ENCODE measurements at regions not wholly inside any gene's neighbourhood (a gene's known extent, or its start where the extent isn't known, plus 50 kb on each side); places are given as distances from the start of the nearest gene placed in this dataset.

- Mint-ChIP-seq H3K27me3 (ENCODE audit: insufficient read depth) (no peaks in the 10 kb centered on the region), H3K4me1 (ENCODE audit: low read depth) (peaks cover 20% of the 10 kb centered on the region), H3K4me3 (no peak overlapping the region), H3K9me3 (no peaks in the 10 kb centered on the region), H3K36me3 (ENCODE audit: low read depth) (no peaks in the 10 kb centered on the region), H3K27ac (no peak overlapping the region)
- no peak for DNase-seq (ENCODE audit: low spot score)
- intact Hi-C loops (cut with micrococcal nuclease): no loop called here
Observed at GRCh38 chr7:17520941-17521340, 222.5 kb downstream of the AHR start.

GRCh38 chr7:17521437-17521836 is 223.0 kb downstream of the AHR start:
- no peaks in the 10 kb centered on the region for H3K36me3 Mint-ChIP-seq (ENCODE audit: low read depth)
- no peaks in the 10 kb centered on the region for H3K9me3 Mint-ChIP-seq
- peaks cover 20% of the 10 kb centered on the region for H3K4me1 Mint-ChIP-seq (ENCODE audit: low read depth)
- H3K27ac Mint-ChIP-seq: no peak overlapping the region
- DNase-seq (ENCODE audit: low spot score): no peak
- H3K4me3 Mint-ChIP-seq: no peak overlapping the region
- intact Hi-C loops (cut with micrococcal nuclease): no loop called here
- no peaks in the 10 kb centered on the region for H3K27me3 Mint-ChIP-seq (ENCODE audit: insufficient read depth)

- no peak for DNase-seq (ENCODE audit: low spot score)
- H3K36me3 Mint-ChIP-seq (ENCODE audit: low read depth): no peaks in the 10 kb centered on the region
- intact Hi-C loops (cut with micrococcal nuclease): no loop called here
- peaks cover 20% of the 10 kb centered on the region for H3K4me1 Mint-ChIP-seq (ENCODE audit: low read depth)
- H3K27me3 Mint-ChIP-seq (ENCODE audit: insufficient read depth): peaks cover under 1% of the 10 kb centered on the region
- H3K4me3 Mint-ChIP-seq: no peak overlapping the region
- no peak overlapping the region for H3K27ac Mint-ChIP-seq
- no peaks in the 10 kb centered on the region for H3K9me3 Mint-ChIP-seq
Observed at GRCh38 chr7:17523813-17524739, 225.6 kb downstream of the AHR start.

- no peak for DNase-seq (ENCODE audit: low spot score)
- intact Hi-C loops (cut with micrococcal nuclease): no loop called here
- peaks cover 3% of the 10 kb centered on the region for H3K27me3 Mint-ChIP-seq (ENCODE audit: insufficient read depth)
- H3K4me1 Mint-ChIP-seq (ENCODE audit: low read depth): peaks cover 20% of the 10 kb centered on the region
- H3K9me3 Mint-ChIP-seq: no peaks in the 10 kb centered on the region
- H3K4me3 Mint-ChIP-seq: no peak overlapping the region
- H3K36me3 Mint-ChIP-seq (ENCODE audit: low read depth): no peaks in the 10 kb centered on the region
- H3K27ac Mint-ChIP-seq: no peak overlapping the region
Observed at GRCh38 chr7:17524746-17525145, 226.3 kb downstream of the AHR start.

- no peak for DNase-seq (ENCODE audit: low spot score)
- Mint-ChIP-seq H3K36me3 (ENCODE audit: low read depth) (no peaks in the 10 kb centered on the region), H3K4me3 (no peak overlapping the region), H3K4me1 (ENCODE audit: low read depth) (peaks cover 14% of the 10 kb centered on the region), H3K27ac (no peak overlapping the region), H3K27me3 (ENCODE audit: insufficient read depth) (peaks cover 3% of the 10 kb centered on the region), H3K9me3 (no peaks in the 10 kb centered on the region)
- intact Hi-C loops (cut with micrococcal nuclease): no loop called here
Observed at GRCh38 chr7:17526621-17527020, 228.2 kb downstream of the AHR start.

GRCh38 chr7:17528636-17529035 is 230.2 kb downstream of the AHR start:
- peaks cover 3% of the 10 kb centered on the region for H3K27me3 Mint-ChIP-seq (ENCODE audit: insufficient read depth)
- DNase-seq (ENCODE audit: low spot score): no peak
- H3K4me1 Mint-ChIP-seq (ENCODE audit: low read depth): peaks cover 20% of the 10 kb centered on the region
- intact Hi-C loops (cut with micrococcal nuclease): no loop called here
- H3K27ac Mint-ChIP-seq: no peak overlapping the region
- H3K36me3 Mint-ChIP-seq (ENCODE audit: low read depth): no peaks in the 10 kb centered on the region
- no peak overlapping the region for H3K4me3 Mint-ChIP-seq
- no peaks in the 10 kb centered on the region for H3K9me3 Mint-ChIP-seq

- H3K4me3 Mint-ChIP-seq: no peak overlapping the region
- H3K4me1 Mint-ChIP-seq (ENCODE audit: low read depth): peaks cover 10% of the 10 kb centered on the region
- no peaks in the 10 kb centered on the region for H3K36me3 Mint-ChIP-seq (ENCODE audit: low read depth)
- no peak overlapping the region for H3K27ac Mint-ChIP-seq
- H3K27me3 Mint-ChIP-seq (ENCODE audit: insufficient read depth): peaks cover 3% of the 10 kb centered on the region
- H3K9me3 Mint-ChIP-seq: no peaks in the 10 kb centered on the region
- intact Hi-C loops (cut with micrococcal nuclease): loop anchor here (5.0 kb wide), 1 partner anchor 223 kb away; no protein-coding TSS in a partner anchor
- no peak for DNase-seq (ENCODE audit: low spot score)
Observed at GRCh38 chr7:17530244-17530643, 231.8 kb downstream of the AHR start.

GRCh38 chr7:17530741-17531421 is 232.4 kb downstream of the AHR start:
- Mint-ChIP-seq H3K27ac (no peak overlapping the region), H3K4me1 (ENCODE audit: low read depth) (peaks cover 10% of the 10 kb centered on the region), H3K4me3 (no peak overlapping the region), H3K27me3 (ENCODE audit: insufficient read depth) (peaks cover 3% of the 10 kb centered on the region), H3K36me3 (ENCODE audit: low read depth) (no peaks in the 10 kb centered on the region), H3K9me3 (no peaks in the 10 kb centered on the region)
- intact Hi-C loops (cut with micrococcal nuclease): loop anchor here (1.0 to 5.0 kb wide), 2 partner anchors 224 to 549 kb away; no protein-coding TSS in a partner anchor
- no peak for DNase-seq (ENCODE audit: low spot score)

- DNase-seq (ENCODE audit: low spot score): no peak
- H3K4me3 Mint-ChIP-seq: no peak overlapping the region
- peaks cover 3% of the 10 kb centered on the region for H3K27me3 Mint-ChIP-seq (ENCODE audit: insufficient read depth)
- no peaks in the 10 kb centered on the region for H3K36me3 Mint-ChIP-seq (ENCODE audit: low read depth)
- no peak overlapping the region for H3K27ac Mint-ChIP-seq
- peaks cover 10% of the 10 kb centered on the region for H3K4me1 Mint-ChIP-seq (ENCODE audit: low read depth)
- H3K9me3 Mint-ChIP-seq: no peaks in the 10 kb centered on the region
- intact Hi-C loops (cut with micrococcal nuclease): loop anchor here (5.0 kb wide), 1 partner anchor 226 kb away; no protein-coding TSS in a partner anchor
Observed at GRCh38 chr7:17532861-17533404, 234.5 kb downstream of the AHR start.

GRCh38 chr7:17534348-17534747 is 235.9 kb downstream of the AHR start:
- intact Hi-C loops (cut with micrococcal nuclease): loop anchor here (5.0 kb wide), 1 partner anchor 227 kb away; no protein-coding TSS in a partner anchor
- Mint-ChIP-seq H3K4me1 (ENCODE audit: low read depth) (peaks cover 10% of the 10 kb centered on the region), H3K9me3 (no peaks in the 10 kb centered on the region), H3K27ac (no peak overlapping the region), H3K36me3 (ENCODE audit: low read depth) (no peaks in the 10 kb centered on the region), H3K27me3 (ENCODE audit: insufficient read depth) (no peaks in the 10 kb centered on the region), H3K4me3 (no peak overlapping the region)
- DNase-seq (ENCODE audit: low spot score): no peak

- Mint-ChIP-seq H3K27me3 (ENCODE audit: insufficient read depth) (no peaks in the 10 kb centered on the region), H3K9me3 (no peaks in the 10 kb centered on the region), H3K4me1 (ENCODE audit: low read depth) (peaks cover 10% of the 10 kb centered on the region), H3K27ac (no peak overlapping the region), H3K36me3 (ENCODE audit: low read depth) (no peaks in the 10 kb centered on the region), H3K4me3 (no peak overlapping the region)
- no peak for DNase-seq (ENCODE audit: low spot score)
- intact Hi-C loops (cut with micrococcal nuclease): no loop called here
Observed at GRCh38 chr7:17535776-17536175, 237.3 kb downstream of the AHR start.

- intact Hi-C loops (cut with micrococcal nuclease): no loop called here
- no peaks in the 10 kb centered on the region for H3K9me3 Mint-ChIP-seq
- peaks cover 1% of the 10 kb centered on the region for H3K27me3 Mint-ChIP-seq (ENCODE audit: insufficient read depth)
- H3K4me1 Mint-ChIP-seq (ENCODE audit: low read depth): no peaks in the 10 kb centered on the region
- H3K4me3 Mint-ChIP-seq: no peak overlapping the region
- H3K27ac Mint-ChIP-seq: no peak overlapping the region
- no peak for DNase-seq (ENCODE audit: low spot score)
- H3K36me3 Mint-ChIP-seq (ENCODE audit: low read depth): no peaks in the 10 kb centered on the region
Observed at GRCh38 chr7:17544401-17544800, 245.9 kb downstream of the AHR start.

GRCh38 chr7:17545348-17545747 is 246.9 kb downstream of the AHR start:
- H3K36me3 Mint-ChIP-seq (ENCODE audit: low read depth): no peaks in the 10 kb centered on the region
- H3K4me1 Mint-ChIP-seq (ENCODE audit: low read depth): no peaks in the 10 kb centered on the region
- intact Hi-C loops (cut with micrococcal nuclease): no loop called here

More at GRCh38 chr7:17545348-17545747, 246.9 kb downstream of the AHR start:
- Mint-ChIP-seq H3K27me3 (ENCODE audit: insufficient read depth) (peaks cover 1% of the 10 kb centered on the region), H3K27ac (no peak overlapping the region), H3K9me3 (no peaks in the 10 kb centered on the region), H3K4me3 (no peak overlapping the region)
- DNase-seq (ENCODE audit: low spot score): no peak

All from activated T-helper 1 cell treated with anti-CD3 and anti-CD28 coated beads, Interleukin-12 subunit alpha, Interleukin-12 subunit beta, Interleukin-2, Interleukin-4 antibody, amounts not matched to agents 30 ng/mL and 10 ng/mL and 1 ng/mL, durations not matched to agents 14 hours and 24 hours and 36 hours (primary cell).